ENCODE measurements at regions not wholly inside any gene's neighbourhood (a gene's known extent, or its start where the extent isn't known, plus 50 kb on each side); places are given as distances from the start of the nearest gene placed in this dataset.

DNA sequence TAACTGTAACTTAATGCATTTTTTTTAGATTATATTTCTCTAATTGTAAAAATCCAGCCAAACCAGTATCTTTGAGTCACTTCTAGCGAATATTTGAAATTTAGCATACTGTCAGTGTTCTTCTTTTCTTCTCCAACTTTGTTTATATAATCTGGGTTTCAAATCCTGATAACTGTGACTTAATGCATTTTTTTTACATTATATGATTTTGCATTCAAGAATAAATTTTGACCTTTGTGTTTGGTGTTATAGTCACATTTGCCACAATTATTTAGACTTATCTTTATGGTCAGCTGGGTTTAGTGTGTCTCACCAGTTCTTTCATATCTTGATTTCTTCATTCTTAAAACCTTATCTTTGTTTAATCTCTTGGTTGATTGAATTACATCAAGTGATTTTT lies 345.7 kb downstream of the SLC4A3 start (continued):
- no peak for TF ChIP-seq THAP12 (CRISPR knock-in tag; IDR thresholded peaks at IDR 0.05)
- no peak for TF ChIP-seq MCM7 (IDR thresholded peaks at IDR 0.05)
- TF ChIP-seq, protein P1, sequence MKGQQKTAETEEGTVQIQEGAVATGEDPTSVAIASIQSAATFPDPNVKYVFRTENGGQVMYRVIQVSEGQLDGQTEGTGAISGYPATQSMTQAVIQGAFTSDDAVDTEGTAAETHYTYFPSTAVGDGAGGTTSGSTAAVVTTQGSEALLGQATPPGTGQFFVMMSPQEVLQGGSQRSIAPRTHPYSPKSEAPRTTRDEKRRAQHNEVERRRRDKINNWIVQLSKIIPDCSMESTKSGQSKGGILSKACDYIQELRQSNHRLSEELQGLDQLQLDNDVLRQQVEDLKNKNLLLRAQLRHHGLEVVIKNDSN (CRISPR knock-in tag; IDR thresholded peaks at IDR 0.05) = no peak
- no peak for TF ChIP-seq CCAR2 (IDR thresholded peaks at IDR 0.05; ENCODE audit: low read depth, low read length)
- TF ChIP-seq, protein P2, sequence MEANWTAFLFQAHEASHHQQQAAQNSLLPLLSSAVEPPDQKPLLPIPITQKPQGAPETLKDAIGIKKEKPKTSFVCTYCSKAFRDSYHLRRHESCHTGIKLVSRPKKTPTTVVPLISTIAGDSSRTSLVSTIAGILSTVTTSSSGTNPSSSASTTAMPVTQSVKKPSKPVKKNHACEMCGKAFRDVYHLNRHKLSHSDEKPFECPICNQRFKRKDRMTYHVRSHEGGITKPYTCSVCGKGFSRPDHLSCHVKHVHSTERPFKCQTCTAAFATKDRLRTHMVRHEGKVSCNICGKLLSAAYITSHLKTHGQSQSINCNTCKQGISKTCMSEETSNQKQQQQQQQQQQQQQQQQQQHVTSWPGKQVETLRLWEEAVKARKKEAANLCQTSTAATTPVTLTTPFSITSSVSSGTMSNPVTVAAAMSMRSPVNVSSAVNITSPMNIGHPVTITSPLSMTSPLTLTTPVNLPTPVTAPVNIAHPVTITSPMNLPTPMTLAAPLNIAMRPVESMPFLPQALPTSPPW (CRISPR knock-in tag; IDR thresholded peaks at IDR 0.05) = no peak
- no peak for TF ChIP-seq HNRNPL (IDR thresholded peaks at IDR 0.05; ENCODE audit: low read depth, low read length)
- no peak for TF ChIP-seq POLR3G (IDR thresholded peaks at IDR 0.05; ENCODE audit: extremely low read depth, insufficient read length, insufficient replicate concordance)
- TF ChIP-seq PHTF2 (CRISPR knock-in tag; IDR thresholded peaks at IDR 0.05) = no peak
- TF ChIP-seq, protein P3, sequence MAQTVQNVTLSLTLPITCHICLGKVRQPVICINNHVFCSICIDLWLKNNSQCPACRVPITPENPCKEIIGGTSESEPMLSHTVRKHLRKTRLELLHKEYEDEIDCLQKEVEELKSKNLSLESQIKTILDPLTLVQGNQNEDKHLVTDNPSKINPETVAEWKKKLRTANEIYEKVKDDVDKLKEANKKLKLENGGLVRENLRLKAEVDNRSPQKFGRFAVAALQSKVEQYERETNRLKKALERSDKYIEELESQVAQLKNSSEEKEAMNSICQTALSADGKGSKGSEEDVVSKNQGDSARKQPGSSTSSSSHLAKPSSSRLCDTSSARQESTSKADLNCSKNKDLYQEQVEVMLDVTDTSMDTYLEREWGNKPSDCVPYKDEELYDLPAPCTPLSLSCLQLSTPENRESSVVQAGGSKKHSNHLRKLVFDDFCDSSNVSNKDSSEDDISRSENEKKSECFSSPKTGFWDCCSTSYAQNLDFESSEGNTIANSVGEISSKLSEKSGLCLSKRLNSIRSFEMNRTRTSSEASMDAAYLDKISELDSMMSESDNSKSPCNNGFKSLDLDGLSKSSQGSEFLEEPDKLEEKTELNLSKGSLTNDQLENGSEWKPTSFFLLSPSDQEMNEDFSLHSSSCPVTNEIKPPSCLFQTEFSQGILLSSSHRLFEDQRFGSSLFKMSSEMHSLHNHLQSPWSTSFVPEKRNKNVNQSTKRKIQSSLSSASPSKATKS (CRISPR knock-in tag; IDR thresholded peaks at IDR 0.05) = no peak
- TF ChIP-seq ZBTB8A (IDR thresholded peaks at IDR 0.05; ENCODE audit: partially characterized antibody) = no peak
- TF ChIP-seq, protein P4, sequence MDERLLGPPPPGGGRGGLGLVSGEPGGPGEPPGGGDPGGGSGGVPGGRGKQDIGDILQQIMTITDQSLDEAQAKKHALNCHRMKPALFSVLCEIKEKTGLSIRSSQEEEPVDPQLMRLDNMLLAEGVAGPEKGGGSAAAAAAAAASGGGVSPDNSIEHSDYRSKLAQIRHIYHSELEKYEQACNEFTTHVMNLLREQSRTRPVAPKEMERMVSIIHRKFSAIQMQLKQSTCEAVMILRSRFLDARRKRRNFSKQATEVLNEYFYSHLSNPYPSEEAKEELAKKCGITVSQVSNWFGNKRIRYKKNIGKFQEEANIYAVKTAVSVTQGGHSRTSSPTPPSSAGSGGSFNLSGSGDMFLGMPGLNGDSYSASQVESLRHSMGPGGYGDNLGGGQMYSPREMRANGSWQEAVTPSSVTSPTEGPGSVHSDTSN (CRISPR knock-in tag; IDR thresholded peaks at IDR 0.05; ENCODE audit: low read depth) = no peak
- TF ChIP-seq, protein P4 (tag; conservative IDR thresholded peaks at IDR 0.05; ENCODE audit: low read depth) = no peak

Measured in K562 (cell line).